CD8-positive, alpha-beta memory T cell (primary cell): ENCODE measurements at regions not wholly inside any gene's neighbourhood (a gene's known extent, or its start where the extent isn't known, plus 50 kb on each side); places are given as distances from the start of the nearest gene placed in this dataset.

ENCODE experiments used
- CTCF ChIA-PET: fragments of 350-600 bp; sonication (Branson Sonifier 250); formaldehyde crosslinking; loops from one replicate; lab custom pipeline; 2021; ENCODE audit warnings: antibody characterized with exemption; lab: Charles Lee
- POLR2A ChIA-PET: fragments of 350-600 bp; sonication (Branson Sonifier 250); formaldehyde crosslinking; loops from one replicate; lab custom pipeline; 2021; ENCODE audit warnings: antibody characterized with exemption; lab: Charles Lee
- DNase-seq, 5 donors: peaks; one replicate each; pipeline versions ENCODE4 v3.0.0 to v3.0.0-alpha.2; 2020 to 2022; ENCODE audit warnings: mixed read lengths in 1 of 5
- H3K27ac ChIP-seq: one replicate; pipeline ENCODE4 v1.7.0; 2013; ENCODE audit warnings: low read depth, mild to moderate bottlenecking, low read length, moderate library complexity
- H3K27me3 ChIP-seq: 2 replicates; pipeline ENCODE4 v1.7.0; 2013; ENCODE audit warnings: low read length, mild to moderate bottlenecking; ENCODE audit not compliant: insufficient read depth, poor library complexity, severe bottlenecking
- H3K36me3 ChIP-seq: 2 replicates; pipeline ENCODE4 v1.7.0; 2013; ENCODE audit warnings: mild to moderate bottlenecking, low read length, moderate library complexity; ENCODE audit not compliant: insufficient read depth
- H3K4me1 ChIP-seq: 2 replicates; pipeline ENCODE4 v1.7.0; 2013; ENCODE audit warnings: mild to moderate bottlenecking, low read length, moderate library complexity; ENCODE audit not compliant: insufficient read depth
- H3K4me3 ChIP-seq: 2 replicates; pipeline ENCODE4 v1.7.0; 2013; ENCODE audit warnings: mild to moderate bottlenecking, low read length
- H3K9me3 ChIP-seq: 2 replicates; pipeline ENCODE4 v1.7.0; 2013; ENCODE audit warnings: mild to moderate bottlenecking, low read length
- H3K27ac Mint-ChIP-seq, 8 donors: one replicate each; pipeline ENCODE4 v1.8.0; 2020 to 2021; ENCODE audit warnings: mixed read lengths in 8 of 8, mild to moderate bottlenecking in 6 of 8, inconsistent platforms in 3 of 8, moderate library complexity in 3 of 8
- H3K27me3 Mint-ChIP-seq, 2 donors: one replicate each; pipeline ENCODE4 v1.8.0; 2020 to 2021; ENCODE audit warnings: mixed read lengths in 2 of 2, mild to moderate bottlenecking in 1 of 2, moderate library complexity in 1 of 2
- H3K36me3 Mint-ChIP-seq, 3 donors: one replicate each; pipeline ENCODE4 v1.8.0; 2020 to 2021; ENCODE audit warnings: mixed read lengths in 3 of 3, inconsistent platforms in 1 of 3, mild to moderate bottlenecking in 1 of 3
- H3K4me1 Mint-ChIP-seq, 3 donors: one replicate each; pipeline ENCODE4 v1.8.0; 2020 to 2021; ENCODE audit warnings: mixed read lengths in 3 of 3, inconsistent platforms in 1 of 3, mild to moderate bottlenecking in 1 of 3
- H3K4me3 Mint-ChIP-seq, 7 donors: one replicate each; pipeline ENCODE4 v1.8.0; 2020 to 2021; ENCODE audit warnings: mixed read lengths in 7 of 7, mild to moderate bottlenecking in 6 of 7, moderate library complexity in 4 of 7, inconsistent platforms in 2 of 7
- H3K9me3 Mint-ChIP-seq, 5 donors: one replicate each; pipeline ENCODE4 v1.8.0; 2020 to 2022; ENCODE audit warnings: mixed read lengths in 5 of 5, mild to moderate bottlenecking in 3 of 5, moderate library complexity in 2 of 5, inconsistent platforms in 1 of 5

GRCh38 chr19:32232449-32232848 lies 113.0 kb upstream of the ZNF507 start:
- Histone ChIP-seq H3K9me3 (no peaks in the 10 kb centered on the region), H3K4me3 (no peak overlapping the region), H3K36me3 (no peaks in the 10 kb centered on the region), H3K27ac (no peak overlapping the region), H3K4me1 (no peaks in the 10 kb centered on the region), H3K27me3 (no peaks in the 10 kb centered on the region)
- no peaks in the 10 kb centered on the region for H3K9me3 Mint-ChIP-seq
- ChIA-PET CTCF (interaction anchor here (1.4 kb wide), 1 partner anchor 1448 kb away, joined by 4 read pairs; no protein-coding TSS in a partner anchor), POLR2A (no interaction called here)
- no peak overlapping the region for H3K27ac Mint-ChIP-seq
- DNase-seq: no peak
- no peaks in the 10 kb centered on the region for H3K4me1 Mint-ChIP-seq
- peaks cover 0 to 33% of the 10 kb centered on the region in 2 donors for H3K27me3 Mint-ChIP-seq
- no peak overlapping the region for H3K4me3 Mint-ChIP-seq
- no peaks in the 10 kb centered on the region for H3K36me3 Mint-ChIP-seq

GRCh38 chr19:32233091-32233490 lies 112.3 kb upstream of the ZNF507 start:
- Mint-ChIP-seq H3K9me3 (no peaks in the 10 kb centered on the region), H3K36me3 (no peaks in the 10 kb centered on the region), H3K27ac (no peak overlapping the region), H3K27me3 (peaks cover 0 to 27% of the 10 kb centered on the region in 2 donors), H3K4me3 (no peak overlapping the region), H3K4me1 (no peaks in the 10 kb centered on the region)
- Histone ChIP-seq H3K9me3 (no peaks in the 10 kb centered on the region), H3K4me1 (no peaks in the 10 kb centered on the region), H3K27ac (no peak overlapping the region), H3K36me3 (no peaks in the 10 kb centered on the region), H3K4me3 (no peak overlapping the region), H3K27me3 (no peaks in the 10 kb centered on the region)
- ChIA-PET POLR2A (no interaction called here), CTCF (interaction anchor here (1.4 kb wide), 1 partner anchor 1449 kb away, joined by 4 read pairs; no protein-coding TSS in a partner anchor)
- DNase-seq: no peak

DNA sequence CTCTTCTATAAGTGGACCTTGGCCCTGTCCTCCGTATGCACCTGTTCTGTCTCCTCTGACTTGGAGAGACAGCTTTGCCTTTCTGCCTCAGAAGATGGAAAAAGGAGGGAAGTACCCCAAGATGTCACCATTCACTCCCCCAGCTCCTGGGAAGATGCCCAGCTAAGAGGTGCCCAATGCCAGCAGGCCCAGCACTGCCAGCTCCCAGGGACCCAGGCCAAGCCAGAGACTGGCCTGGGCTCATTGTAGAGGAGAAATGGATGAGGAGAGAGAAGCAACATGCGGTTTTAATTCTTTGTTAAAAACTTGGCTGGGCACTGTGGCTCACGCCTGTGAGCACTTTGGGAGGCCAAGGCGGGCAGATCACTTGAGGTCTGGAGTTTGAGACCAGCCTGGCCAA lies 111.5 kb upstream of the ZNF507 start:
- Mint-ChIP-seq H3K27me3 (peaks cover 0 to 25% of the 10 kb centered on the region in 2 donors), H3K27ac (no peak overlapping the region), H3K9me3 (no peaks in the 10 kb centered on the region), H3K4me1 (no peaks in the 10 kb centered on the region), H3K4me3 (no peak overlapping the region), H3K36me3 (no peaks in the 10 kb centered on the region)
- no peak overlapping the region for H3K27ac ChIP-seq
- no peaks in the 10 kb centered on the region for H3K9me3 ChIP-seq
- H3K4me3 ChIP-seq: no peak overlapping the region
- ChIA-PET CTCF (no interaction called here), POLR2A (no interaction called here)
- DNase-seq: no peak
- no peaks in the 10 kb centered on the region for H3K36me3 ChIP-seq
- H3K4me1 ChIP-seq: no peaks in the 10 kb centered on the region
- H3K27me3 ChIP-seq: no peaks in the 10 kb centered on the region

GRCh38 chr19:32234663-32235217 lies 110.7 kb upstream of the ZNF507 start:
- DNase-seq: no peak
- CTCF ChIA-PET: no interaction called here
- H3K27me3 Mint-ChIP-seq: peaks cover 0 to 21% of the 10 kb centered on the region in 2 donors
- no peaks in the 10 kb centered on the region for H3K36me3 ChIP-seq
- no peaks in the 10 kb centered on the region for H3K4me1 ChIP-seq
- H3K4me1 Mint-ChIP-seq: no peaks in the 10 kb centered on the region
- no peak overlapping the region for H3K4me3 ChIP-seq
- no peaks in the 10 kb centered on the region for H3K27me3 ChIP-seq
- H3K27ac ChIP-seq: no peak overlapping the region
- H3K36me3 Mint-ChIP-seq: no peaks in the 10 kb centered on the region
- H3K4me3 Mint-ChIP-seq: no peak overlapping the region
- no peaks in the 10 kb centered on the region for H3K9me3 ChIP-seq
- H3K9me3 Mint-ChIP-seq: no peaks in the 10 kb centered on the region
- POLR2A ChIA-PET: no interaction called here
- no peak overlapping the region for H3K27ac Mint-ChIP-seq

DNA sequence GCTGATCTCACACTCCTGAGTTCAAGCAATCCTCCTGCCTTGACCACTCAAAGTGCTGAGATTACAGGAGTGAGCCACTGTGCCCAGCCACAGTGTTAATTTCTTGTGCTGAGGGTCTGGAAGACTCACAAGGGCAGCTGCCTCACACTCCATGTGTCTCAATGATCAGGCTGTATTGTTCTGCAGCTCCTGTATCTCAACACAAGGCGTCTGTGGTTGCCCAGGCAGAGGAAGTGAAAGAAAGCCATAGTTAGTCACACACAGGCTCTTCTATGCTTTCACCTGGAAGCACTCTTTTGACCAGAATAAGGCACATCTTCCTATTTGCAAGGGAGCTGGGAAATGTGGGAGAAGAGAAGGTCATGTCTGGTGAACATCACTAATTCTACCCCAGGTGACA lies 107.3 kb upstream of the ZNF507 start:
- no peaks in the 10 kb centered on the region for H3K9me3 ChIP-seq
- H3K36me3 ChIP-seq: no peaks in the 10 kb centered on the region
- no peak overlapping the region for H3K27ac Mint-ChIP-seq
- no peaks in the 10 kb centered on the region for H3K9me3 Mint-ChIP-seq
- H3K4me3 Mint-ChIP-seq: no peak overlapping the region
- no peak overlapping the region for H3K4me3 ChIP-seq
- H3K36me3 Mint-ChIP-seq: no peaks in the 10 kb centered on the region
- no peaks in the 10 kb centered on the region for H3K4me1 Mint-ChIP-seq
- H3K27ac ChIP-seq: no peak overlapping the region
- DNase-seq: no peak
- POLR2A ChIA-PET: no interaction called here
- CTCF ChIA-PET: no interaction called here
- no peaks in the 10 kb centered on the region for H3K4me1 ChIP-seq
- H3K27me3 Mint-ChIP-seq: peaks cover 0 to 7% of the 10 kb centered on the region in 2 donors
- H3K27me3 ChIP-seq: no peaks in the 10 kb centered on the region

GRCh38 chr19:32240316-32240715 lies 105.1 kb upstream of the ZNF507 start:
- DNase-seq: no peak
- Histone ChIP-seq H3K27ac (no peak overlapping the region), H3K9me3 (no peaks in the 10 kb centered on the region), H3K4me1 (no peaks in the 10 kb centered on the region), H3K27me3 (no peaks in the 10 kb centered on the region), H3K36me3 (no peaks in the 10 kb centered on the region), H3K4me3 (no peak overlapping the region)
- Mint-ChIP-seq H3K4me1 (no peaks in the 10 kb centered on the region), H3K27ac (no peak overlapping the region), H3K27me3 (peaks cover 2 to 8% of the 10 kb centered on the region in 2 donors), H3K9me3 (no peaks in the 10 kb centered on the region), H3K36me3 (no peaks in the 10 kb centered on the region), H3K4me3 (no peak overlapping the region)
- CTCF ChIA-PET: no interaction called here
- POLR2A ChIA-PET: no interaction called here

DNA sequence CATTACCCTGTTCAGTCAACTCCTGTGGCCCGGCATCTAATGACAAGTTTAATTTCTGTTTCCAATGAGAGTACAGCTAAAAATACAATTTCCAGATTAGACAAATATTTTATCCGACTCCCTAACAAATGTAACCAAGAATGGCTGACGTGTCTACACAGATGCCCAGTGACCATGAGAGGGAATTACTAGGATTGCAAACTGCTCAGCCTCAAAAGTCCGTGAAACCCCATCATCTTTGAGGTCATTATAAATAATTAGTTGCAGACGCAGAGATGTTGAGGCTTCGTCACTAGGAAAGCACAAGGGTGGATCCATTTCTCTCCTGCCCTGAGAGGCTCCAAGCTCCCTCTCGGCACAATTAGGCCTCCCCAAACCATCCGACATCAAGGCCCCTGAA lies 104.1 kb upstream of the ZNF507 start:
- H3K27ac Mint-ChIP-seq: no peak overlapping the region
- no peak overlapping the region for H3K27ac ChIP-seq
- ChIA-PET POLR2A (no interaction called here), CTCF (no interaction called here)
- H3K27me3 ChIP-seq: no peaks in the 10 kb centered on the region
- no peaks in the 10 kb centered on the region for H3K4me1 Mint-ChIP-seq
- H3K36me3 ChIP-seq: no peaks in the 10 kb centered on the region
- H3K4me3 ChIP-seq: no peak overlapping the region
- no peak for DNase-seq
- H3K27me3 Mint-ChIP-seq: peaks cover 2 to 11% of the 10 kb centered on the region in 2 donors
- no peaks in the 10 kb centered on the region for H3K36me3 Mint-ChIP-seq
- H3K4me3 Mint-ChIP-seq: no peak overlapping the region
- H3K9me3 Mint-ChIP-seq: no peaks in the 10 kb centered on the region
- H3K9me3 ChIP-seq: no peaks in the 10 kb centered on the region
- H3K4me1 ChIP-seq: no peaks in the 10 kb centered on the region

DNA sequence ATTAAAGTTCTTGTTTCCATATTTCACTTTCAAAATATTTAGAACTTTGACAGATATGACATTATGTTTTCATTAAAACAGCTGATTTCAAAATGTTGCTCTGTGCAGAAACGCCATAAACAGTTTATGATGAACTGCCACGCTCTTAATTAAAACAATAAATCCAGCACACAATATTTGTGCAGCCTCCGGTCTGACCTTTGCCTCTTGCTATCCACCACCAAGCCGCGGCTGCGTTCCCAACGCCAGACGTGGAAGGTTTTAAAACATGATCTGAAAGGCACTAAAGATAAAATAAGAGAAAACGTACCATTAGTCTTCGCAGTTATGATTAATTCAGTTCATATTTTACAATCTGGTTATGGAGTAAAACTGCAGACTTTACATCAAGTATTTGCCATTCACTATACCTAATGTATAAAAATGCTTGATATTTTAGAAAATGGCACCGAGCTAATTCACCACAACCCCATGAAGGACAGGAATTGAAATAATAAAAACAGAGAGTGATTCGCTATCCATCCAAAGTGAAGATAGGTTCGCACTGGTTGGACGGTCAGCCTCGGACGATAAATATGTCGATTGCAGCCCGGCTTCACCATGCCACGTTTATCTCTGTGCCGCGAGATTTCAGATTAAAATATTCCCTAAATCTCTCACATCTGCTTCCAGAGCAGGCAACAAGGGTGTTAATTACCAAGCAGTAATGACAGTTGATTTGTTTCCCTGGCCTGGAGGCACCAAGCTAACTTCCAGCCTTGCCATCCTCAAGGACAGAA lies 103.3 kb upstream of the ZNF507 start:
- Histone ChIP-seq H3K4me1 (no peaks in the 10 kb centered on the region), H3K27ac (no peak overlapping the region), H3K27me3 (no peaks in the 10 kb centered on the region), H3K36me3 (no peaks in the 10 kb centered on the region), H3K4me3 (no peak overlapping the region), H3K9me3 (no peaks in the 10 kb centered on the region)
- Mint-ChIP-seq H3K4me3 (no peak overlapping the region), H3K9me3 (no peaks in the 10 kb centered on the region), H3K4me1 (no peaks in the 10 kb centered on the region), H3K36me3 (no peaks in the 10 kb centered on the region), H3K27ac (no peak overlapping the region), H3K27me3 (peaks cover 2 to 11% of the 10 kb centered on the region in 2 donors)
- ChIA-PET CTCF (no interaction called here), POLR2A (no interaction called here)
- DNase-seq: no peak
